ENCODE measurements at regions not wholly inside any gene's neighbourhood (a gene's known extent, or its start where the extent isn't known, plus 50 kb on each side); places are given as distances from the start of the nearest gene placed in this dataset.

- Histone ChIP-seq H3K9me3 (ENCODE audit: control insufficient read depth, low read length) (peaks cover 6% of the 10 kb centered on the region), H3K27ac (ENCODE audit: low read depth, low read length, severe bottlenecking) (no peak overlapping the region), H3K36me3 (ENCODE audit: control insufficient read depth, insufficient read depth, low read length) (no peaks in the 10 kb centered on the region), H3K4me3 (ENCODE audit: extremely low read depth, insufficient read depth, low read length, poor library complexity, severe bottlenecking) (no peak overlapping the region), H3K4me1 (ENCODE audit: control insufficient read depth, insufficient read depth, low read length, poor library complexity, severe bottlenecking) (no peaks in the 10 kb centered on the region)
- WGBS, 2 experiments (ENCODE audit: insufficient coverage in 2 of 2), result 81% methylated on average over 2 to 4 of the region's 6 CpGs
Observed at GRCh38 chr3:87145553-87145952, 81.6 kb upstream of the CHMP2B start.

GRCh38 chr3:87136066-87136596 lies 91.0 kb upstream of the CHMP2B start:
- WGBS, 2 experiments (ENCODE audit: insufficient coverage in 2 of 2), result no CpG with 5 or more reads among the region's 2 CpGs
- H3K9me3 ChIP-seq (ENCODE audit: control insufficient read depth, low read length), result peaks cover 11% of the 10 kb centered on the region

GRCh38 chr3:87135412-87135811 lies 91.7 kb upstream of the CHMP2B start:
- Histone ChIP-seq H3K9me3 (ENCODE audit: control insufficient read depth, low read length) (peaks cover 4% of the 10 kb centered on the region), H3K27ac (ENCODE audit: low read depth, low read length, severe bottlenecking) (no peak overlapping the region), H3K36me3 (ENCODE audit: control insufficient read depth, insufficient read depth, low read length) (no peaks in the 10 kb centered on the region), H3K4me1 (ENCODE audit: control insufficient read depth, insufficient read depth, low read length, poor library complexity, severe bottlenecking) (no peaks in the 10 kb centered on the region), H3K4me3 (ENCODE audit: extremely low read depth, insufficient read depth, low read length, poor library complexity, severe bottlenecking) (no peak overlapping the region)
- 84 to 88% methylated on average over 1 to 2 of the region's 3 CpGs for WGBS, 2 experiments (ENCODE audit: insufficient coverage in 2 of 2)

More at GRCh38 chr3:87136066-87136596, 91.0 kb upstream of the CHMP2B start:
- Histone ChIP-seq H3K4me3 (ENCODE audit: extremely low read depth, insufficient read depth, low read length, poor library complexity, severe bottlenecking) (no peak overlapping the region), H3K36me3 (ENCODE audit: control insufficient read depth, insufficient read depth, low read length) (no peaks in the 10 kb centered on the region), H3K4me1 (ENCODE audit: control insufficient read depth, insufficient read depth, low read length, poor library complexity, severe bottlenecking) (no peaks in the 10 kb centered on the region), H3K27ac (ENCODE audit: low read depth, low read length, severe bottlenecking) (no peak overlapping the region)

GRCh38 chr3:87132801-87133200 lies 94.3 kb upstream of the CHMP2B start:
- H3K9me3 ChIP-seq (ENCODE audit: control insufficient read depth, low read length), result no peaks in the 10 kb centered on the region
- H3K4me3 ChIP-seq (ENCODE audit: extremely low read depth, insufficient read depth, low read length, poor library complexity, severe bottlenecking), result no peak overlapping the region
- WGBS, 2 experiments (ENCODE audit: insufficient coverage in 2 of 2), result 79 to 100% methylated on average over 2 of the region's 2 CpGs
- no peaks in the 10 kb centered on the region for H3K36me3 ChIP-seq (ENCODE audit: control insufficient read depth, insufficient read depth, low read length)
- H3K4me1 ChIP-seq (ENCODE audit: control insufficient read depth, insufficient read depth, low read length, poor library complexity, severe bottlenecking), result no peaks in the 10 kb centered on the region
- no peak overlapping the region for H3K27ac ChIP-seq (ENCODE audit: low read depth, low read length, severe bottlenecking)

- Histone ChIP-seq H3K9me3 (ENCODE audit: control insufficient read depth, low read length) (no peaks in the 10 kb centered on the region), H3K4me1 (ENCODE audit: control insufficient read depth, insufficient read depth, low read length, poor library complexity, severe bottlenecking) (no peaks in the 10 kb centered on the region), H3K36me3 (ENCODE audit: control insufficient read depth, insufficient read depth, low read length) (no peaks in the 10 kb centered on the region), H3K4me3 (ENCODE audit: extremely low read depth, insufficient read depth, low read length, poor library complexity, severe bottlenecking) (no peak overlapping the region), H3K27ac (ENCODE audit: low read depth, low read length, severe bottlenecking) (no peak overlapping the region)
- 100% methylated on average over 1 of the region's 2 CpGs; no CpG with 5 or more reads in 1 of the 2 experiments for WGBS, 2 experiments (ENCODE audit: insufficient coverage in 2 of 2)
Observed at GRCh38 chr3:87128006-87128405, 99.1 kb upstream of the CHMP2B start.

- Histone ChIP-seq H3K36me3 (ENCODE audit: control insufficient read depth, insufficient read depth, low read length) (no peaks in the 10 kb centered on the region), H3K9me3 (ENCODE audit: control insufficient read depth, low read length) (no peaks in the 10 kb centered on the region), H3K4me3 (ENCODE audit: extremely low read depth, insufficient read depth, low read length, poor library complexity, severe bottlenecking) (no peak overlapping the region), H3K27ac (ENCODE audit: low read depth, low read length, severe bottlenecking) (no peak overlapping the region), H3K4me1 (ENCODE audit: control insufficient read depth, insufficient read depth, low read length, poor library complexity, severe bottlenecking) (no peaks in the 10 kb centered on the region)
- 78% methylated on average over 2 of the region's 6 CpGs; no CpG with 5 or more reads in 1 of the 2 experiments for WGBS, 2 experiments (ENCODE audit: insufficient coverage in 2 of 2)
Observed at GRCh38 chr3:87127281-87127680, 99.8 kb upstream of the CHMP2B start.

- Histone ChIP-seq H3K36me3 (ENCODE audit: control insufficient read depth, insufficient read depth, low read length) (no peaks in the 10 kb centered on the region), H3K4me3 (ENCODE audit: extremely low read depth, insufficient read depth, low read length, poor library complexity, severe bottlenecking) (no peak overlapping the region), H3K4me1 (ENCODE audit: control insufficient read depth, insufficient read depth, low read length, poor library complexity, severe bottlenecking) (no peaks in the 10 kb centered on the region), H3K27ac (ENCODE audit: low read depth, low read length, severe bottlenecking) (no peak overlapping the region), H3K9me3 (ENCODE audit: control insufficient read depth, low read length) (no peaks in the 10 kb centered on the region)
- WGBS, 2 experiments (ENCODE audit: insufficient coverage in 2 of 2), result 87% methylated on average over 2 of the region's 4 CpGs; no CpG with 5 or more reads in 1 of the 2 experiments
Observed at GRCh38 chr3:87126321-87126720, 100.8 kb upstream of the CHMP2B start.

GRCh38 chr3:87125116-87125515 lies 102.0 kb upstream of the CHMP2B start:
- no peak overlapping the region for H3K4me3 ChIP-seq (ENCODE audit: extremely low read depth, insufficient read depth, low read length, poor library complexity, severe bottlenecking)
- H3K36me3 ChIP-seq (ENCODE audit: control insufficient read depth, insufficient read depth, low read length), result no peaks in the 10 kb centered on the region
- H3K4me1 ChIP-seq (ENCODE audit: control insufficient read depth, insufficient read depth, low read length, poor library complexity, severe bottlenecking), result no peaks in the 10 kb centered on the region
- no peaks in the 10 kb centered on the region for H3K9me3 ChIP-seq (ENCODE audit: control insufficient read depth, low read length)
- WGBS, 2 experiments (ENCODE audit: insufficient coverage in 2 of 2), result 100% methylated on average over 1 of the region's 5 CpGs; no CpG with 5 or more reads in 1 of the 2 experiments
- no peak overlapping the region for H3K27ac ChIP-seq (ENCODE audit: low read depth, low read length, severe bottlenecking)

- Histone ChIP-seq H3K36me3 (ENCODE audit: control insufficient read depth, insufficient read depth, low read length) (no peaks in the 10 kb centered on the region), H3K9me3 (ENCODE audit: control insufficient read depth, low read length) (no peaks in the 10 kb centered on the region), H3K4me1 (ENCODE audit: control insufficient read depth, insufficient read depth, low read length, poor library complexity, severe bottlenecking) (no peaks in the 10 kb centered on the region), H3K27ac (ENCODE audit: low read depth, low read length, severe bottlenecking) (no peak overlapping the region), H3K4me3 (ENCODE audit: extremely low read depth, insufficient read depth, low read length, poor library complexity, severe bottlenecking) (no peak overlapping the region)
Observed at GRCh38 chr3:87122766-87123165, 104.3 kb upstream of the CHMP2B start.

- WGBS, 2 experiments (ENCODE audit: insufficient coverage in 2 of 2), result no CpG with 5 or more reads among the region's 2 CpGs
- H3K9me3 ChIP-seq (ENCODE audit: control insufficient read depth, low read length), result no peaks in the 10 kb centered on the region
- H3K4me3 ChIP-seq (ENCODE audit: extremely low read depth, insufficient read depth, low read length, poor library complexity, severe bottlenecking), result no peak overlapping the region
- no peak overlapping the region for H3K27ac ChIP-seq (ENCODE audit: low read depth, low read length, severe bottlenecking)
- H3K4me1 ChIP-seq (ENCODE audit: control insufficient read depth, insufficient read depth, low read length, poor library complexity, severe bottlenecking), result no peaks in the 10 kb centered on the region
- H3K36me3 ChIP-seq (ENCODE audit: control insufficient read depth, insufficient read depth, low read length), result no peaks in the 10 kb centered on the region
Observed at GRCh38 chr3:87121856-87122255, 105.3 kb upstream of the CHMP2B start.

GRCh38 chr3:87120881-87121280 lies 106.2 kb upstream of the CHMP2B start:
- Histone ChIP-seq H3K36me3 (ENCODE audit: control insufficient read depth, insufficient read depth, low read length) (no peaks in the 10 kb centered on the region), H3K4me3 (ENCODE audit: extremely low read depth, insufficient read depth, low read length, poor library complexity, severe bottlenecking) (no peak overlapping the region), H3K27ac (ENCODE audit: low read depth, low read length, severe bottlenecking) (no peak overlapping the region), H3K9me3 (ENCODE audit: control insufficient read depth, low read length) (no peaks in the 10 kb centered on the region), H3K4me1 (ENCODE audit: control insufficient read depth, insufficient read depth, low read length, poor library complexity, severe bottlenecking) (no peaks in the 10 kb centered on the region)
- 60% methylated on average over 1 of the region's 2 CpGs; no CpG with 5 or more reads in 1 of the 2 experiments for WGBS, 2 experiments (ENCODE audit: insufficient coverage in 2 of 2)

Measured in mesodermal cell (in vitro differentiated cells).